Activated CD4-positive, alpha-beta T cell treated with anti-CD3 and anti-CD28 coated beads, Interleukin-2, amount 10 ng/mL, durations not matched to agents 24 days and 14 days (primary cell): ENCODE measurements at regions not wholly inside any gene's neighbourhood (a gene's known extent, or its start where the extent isn't known, plus 50 kb on each side); places are given as distances from the start of the nearest gene placed in this dataset.
"Not testable (repeated sequence)": the region's sequence is repeated elsewhere in the genome, so short reads cannot be mapped to it uniquely, and the experiment has no call there.

Source experiments
- DNase-seq: peaks from one replicate; pipeline ENCODE4 v3.0.0; 2022
- H3K27ac Mint-ChIP-seq: one replicate; pipeline ENCODE4 v1.8.0; 2022; ENCODE audit warnings: mild to moderate bottlenecking, mixed read lengths
- H3K27me3 Mint-ChIP-seq: one replicate; pipeline ENCODE4 v1.8.0; 2022; ENCODE audit warnings: mixed read lengths
- H3K36me3 Mint-ChIP-seq: one replicate; pipeline ENCODE4 v1.8.0; 2022; ENCODE audit warnings: low read depth, mild to moderate bottlenecking, mixed read lengths
- H3K4me1 Mint-ChIP-seq: one replicate; pipeline ENCODE4 v1.8.0; 2021; ENCODE audit warnings: mixed read lengths
- H3K4me3 Mint-ChIP-seq: one replicate; pipeline ENCODE4 v1.8.0; 2022; ENCODE audit warnings: mild to moderate bottlenecking, moderate library complexity, mixed read lengths
- H3K9me3 Mint-ChIP-seq: one replicate; pipeline ENCODE4 v1.8.0; 2021; ENCODE audit warnings: mixed read lengths
- intact Hi-C: fragments of 100-400 bp; cut with micrococcal nuclease; formaldehyde crosslinking; loops from one replicate; pipeline ENCODE4 v1.15.1; 2023

- Mint-ChIP-seq H3K27ac (no peak overlapping the region), H3K9me3 (no peaks in the 10 kb centered on the region), H3K4me1 (no peaks in the 10 kb centered on the region), H3K4me3 (no peak overlapping the region), H3K36me3 (no peaks in the 10 kb centered on the region), H3K27me3 (no peaks in the 10 kb centered on the region)
- intact Hi-C loops, result no loop called here
- no peak for DNase-seq
Measured at GRCh38 chr9:115328228-115328627, 210.3 kb upstream of the TNC start.

DNA sequence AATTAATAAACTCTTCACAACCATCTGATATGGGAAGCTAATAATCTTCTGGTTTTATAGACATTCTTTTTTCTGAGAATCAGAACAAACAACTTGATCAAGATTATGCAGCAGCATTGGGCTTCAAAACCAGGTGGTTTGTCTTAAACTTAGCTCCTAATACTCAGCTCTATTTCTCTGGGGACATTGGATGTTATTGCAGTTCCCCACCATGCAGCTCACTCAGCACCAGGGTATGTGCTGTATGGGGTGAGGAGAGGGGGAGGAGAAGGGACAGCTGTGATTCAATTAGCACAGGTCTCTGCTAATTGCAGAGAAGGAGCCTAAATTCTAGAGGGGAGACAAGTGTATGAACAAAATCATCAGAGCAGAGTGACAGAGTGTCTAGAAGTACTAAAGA lies 210.7 kb upstream of the TNC start:
- no peak for DNase-seq
- H3K27me3 Mint-ChIP-seq, result no peaks in the 10 kb centered on the region
- H3K4me3 Mint-ChIP-seq, result no peak overlapping the region
- H3K9me3 Mint-ChIP-seq, result no peaks in the 10 kb centered on the region
- intact Hi-C loops, result no loop called here
- H3K27ac Mint-ChIP-seq, result no peak overlapping the region
- no peaks in the 10 kb centered on the region for H3K36me3 Mint-ChIP-seq
- no peaks in the 10 kb centered on the region for H3K4me1 Mint-ChIP-seq

DNA sequence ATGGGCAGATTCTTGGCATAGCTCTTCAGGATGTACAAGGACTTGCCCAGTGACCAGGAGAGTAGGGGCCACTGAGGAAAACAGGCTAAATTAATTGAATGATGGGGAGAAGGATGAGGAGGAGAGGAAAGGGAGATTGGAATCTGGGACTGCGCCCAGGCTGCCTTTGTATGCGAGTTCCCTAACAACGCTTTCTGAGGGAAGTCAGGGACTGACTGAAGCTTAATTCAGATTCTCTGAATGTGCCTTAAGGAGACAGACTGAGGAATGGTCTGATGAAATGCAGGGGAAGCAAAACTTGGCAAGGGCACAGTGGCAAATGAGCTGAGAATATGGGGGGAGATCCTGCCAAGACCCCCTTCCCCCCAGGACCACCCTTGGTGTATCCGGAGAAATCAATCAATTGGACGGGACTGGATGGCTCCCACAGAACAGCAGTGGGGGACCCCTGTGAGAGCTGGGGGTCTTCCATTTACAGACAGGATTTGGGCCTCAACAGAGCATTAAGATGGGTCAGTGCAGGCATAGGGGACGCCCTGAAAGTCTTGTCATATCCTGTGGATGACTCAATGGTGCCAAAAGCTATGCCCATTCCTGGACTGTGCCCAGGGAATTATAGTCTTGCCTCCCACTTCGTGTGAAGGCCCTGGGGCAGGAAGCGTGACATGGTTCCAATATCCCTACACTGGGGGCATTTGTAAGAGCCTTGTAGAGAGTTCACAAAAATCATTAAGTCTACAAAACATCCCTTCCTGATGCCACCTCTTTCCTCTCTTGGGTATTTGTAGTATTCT lies 215.5 kb upstream of the TNC start:
- DNase-seq, result no peak
- H3K9me3 Mint-ChIP-seq, result no peaks in the 10 kb centered on the region
- H3K27ac Mint-ChIP-seq, result no peak overlapping the region
- H3K4me3 Mint-ChIP-seq, result no peak overlapping the region
- H3K27me3 Mint-ChIP-seq, result no peaks in the 10 kb centered on the region
- no peaks in the 10 kb centered on the region for H3K36me3 Mint-ChIP-seq
- no peaks in the 10 kb centered on the region for H3K4me1 Mint-ChIP-seq
- intact Hi-C loops, result no loop called here

GRCh38 chr9:115335439-115335838 lies 217.5 kb upstream of the TNC start:
- Mint-ChIP-seq H3K27ac (no peak overlapping the region), H3K4me1 (no peaks in the 10 kb centered on the region), H3K4me3 (no peak overlapping the region), H3K36me3 (no peaks in the 10 kb centered on the region), H3K27me3 (peaks cover 2% of the 10 kb centered on the region), H3K9me3 (no peaks in the 10 kb centered on the region)
- intact Hi-C loops, result no loop called here
- no peak for DNase-seq

DNA sequence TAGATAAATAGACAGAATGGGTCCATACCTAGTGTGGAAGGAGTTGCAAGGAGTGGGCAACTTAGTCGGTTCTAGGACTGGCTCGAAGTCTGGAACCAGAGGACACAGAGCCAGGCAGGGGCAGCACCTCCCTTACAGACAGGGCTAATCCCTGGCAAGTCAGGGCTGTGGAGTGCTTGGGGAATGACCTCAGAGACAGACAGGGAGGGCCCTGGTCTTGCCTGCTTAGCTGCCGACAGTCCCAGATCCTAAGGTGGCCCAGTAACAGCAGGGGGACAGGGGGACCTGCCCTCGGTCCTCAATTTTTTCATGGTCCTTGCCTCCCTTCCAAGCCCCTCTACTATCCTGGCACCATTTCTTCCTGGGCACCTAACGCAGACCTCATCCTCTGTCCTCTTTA lies 222.4 kb upstream of the TNC start:
- H3K4me3 Mint-ChIP-seq, result no peak overlapping the region
- intact Hi-C loops, result no loop called here
- no peaks in the 10 kb centered on the region for H3K4me1 Mint-ChIP-seq

DNA sequence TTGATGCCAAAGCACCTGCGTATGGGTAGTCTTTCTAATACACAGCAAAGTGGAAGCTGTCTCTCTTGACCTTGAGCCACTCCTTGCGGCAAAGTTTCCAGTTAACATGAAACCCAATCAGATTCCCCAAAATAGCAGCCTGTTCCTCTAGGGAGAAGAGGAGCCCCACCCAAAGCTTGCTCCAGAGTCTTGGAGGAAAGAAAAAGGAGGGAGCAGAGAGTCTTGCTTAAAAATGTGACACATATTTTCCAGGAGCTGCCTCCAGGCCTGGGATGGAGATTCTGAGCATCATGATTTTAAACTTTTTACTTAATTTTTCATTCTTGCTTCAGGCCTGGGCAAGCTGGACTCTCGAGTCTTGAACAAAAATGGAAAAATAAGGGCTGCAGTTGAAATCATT lies 223.5 kb upstream of the TNC start:
- Mint-ChIP-seq H3K4me3 (no peak overlapping the region), H3K9me3 (no peaks in the 10 kb centered on the region), H3K36me3 (no peaks in the 10 kb centered on the region), H3K27ac (no peak overlapping the region), H3K27me3 (peaks cover 3% of the 10 kb centered on the region), H3K4me1 (no peaks in the 10 kb centered on the region)
- intact Hi-C loops, result no loop called here
- no peak for DNase-seq

More for the DNA sequence above, 222.4 kb upstream of the TNC start:
- no peak for DNase-seq
- Mint-ChIP-seq H3K27me3 (peaks cover 3% of the 10 kb centered on the region), H3K36me3 (no peaks in the 10 kb centered on the region), H3K9me3 (no peaks in the 10 kb centered on the region), H3K27ac (no peak overlapping the region)

DNA sequence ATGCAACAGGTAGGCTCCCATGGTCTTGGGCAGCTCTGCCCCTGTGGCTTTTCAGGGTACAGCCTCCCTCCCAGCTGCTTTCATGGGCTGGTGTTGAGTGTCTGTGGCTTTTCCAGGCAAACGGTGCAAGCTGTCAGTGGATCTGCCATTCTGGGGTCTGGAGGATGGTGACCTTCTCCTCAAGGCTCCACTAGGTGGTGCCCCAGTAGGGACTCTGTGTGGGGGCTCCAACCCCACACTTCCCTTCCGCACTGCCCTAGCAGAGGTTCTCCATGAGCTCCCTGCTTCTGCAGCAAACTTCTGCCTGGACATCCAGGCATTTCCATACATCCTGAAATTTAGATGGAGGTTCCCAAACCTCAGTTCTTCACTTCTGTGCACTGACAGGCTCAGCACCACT lies 229.8 kb upstream of the TNC start:
- H3K27ac Mint-ChIP-seq, H3K36me3 Mint-ChIP-seq, DNase-seq, H3K9me3 Mint-ChIP-seq, intact Hi-C loops, H3K4me1 Mint-ChIP-seq, H3K4me3 Mint-ChIP-seq, H3K27me3 Mint-ChIP-seq: not testable (repeated sequence)

DNA sequence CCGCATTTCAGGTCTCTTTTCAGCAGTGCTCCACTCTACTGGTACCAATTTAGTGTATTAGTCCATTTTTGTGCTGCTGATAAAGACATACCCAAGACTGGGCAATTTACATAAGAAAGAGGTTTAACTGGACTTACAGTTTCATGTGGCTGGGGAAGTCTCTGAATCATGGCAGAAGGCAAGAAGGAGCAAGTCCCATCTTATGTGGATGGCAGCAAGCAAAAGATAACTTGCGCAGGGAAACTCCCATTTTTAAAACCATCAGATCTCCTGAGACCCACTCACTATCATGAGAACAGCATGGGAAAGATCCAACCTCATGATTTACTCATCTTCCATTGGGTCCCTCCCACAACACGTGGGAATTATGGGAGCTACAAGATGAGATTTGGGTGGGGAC lies 231.0 kb upstream of the TNC start:
- intact Hi-C loops, H3K27ac Mint-ChIP-seq, H3K27me3 Mint-ChIP-seq, H3K9me3 Mint-ChIP-seq, DNase-seq, H3K4me1 Mint-ChIP-seq, H3K4me3 Mint-ChIP-seq, H3K36me3 Mint-ChIP-seq: not testable (repeated sequence)

- no peak for DNase-seq
- Mint-ChIP-seq H3K9me3 (no peaks in the 10 kb centered on the region), H3K4me3 (no peak overlapping the region), H3K27me3 (no peaks in the 10 kb centered on the region), H3K36me3 (no peaks in the 10 kb centered on the region), H3K4me1 (no peaks in the 10 kb centered on the region), H3K27ac (no peak overlapping the region)
- intact Hi-C loops, result no loop called here
Measured at GRCh38 chr9:115349542-115349941, 231.6 kb upstream of the TNC start.

DNA sequence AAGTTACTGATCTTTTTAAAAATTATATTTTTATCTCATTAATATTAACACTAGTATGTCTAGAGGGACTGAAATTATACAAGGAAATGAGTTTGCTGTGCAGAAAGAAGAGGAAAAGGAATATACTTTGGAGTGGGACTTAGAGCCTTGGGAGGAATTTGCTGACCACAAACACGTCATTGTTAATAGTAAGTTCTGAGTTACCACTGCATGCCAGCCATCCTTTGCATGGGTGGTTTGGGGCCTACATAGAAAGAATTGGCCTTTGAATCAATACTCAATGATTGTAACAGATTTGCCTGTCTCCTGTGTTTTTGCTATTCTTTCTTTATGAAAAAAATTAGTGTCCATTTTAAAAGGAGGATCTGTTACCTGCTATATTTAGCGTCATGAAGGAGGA lies 232.6 kb upstream of the TNC start:
- no peaks in the 10 kb centered on the region for H3K27me3 Mint-ChIP-seq
- no peak overlapping the region for H3K4me3 Mint-ChIP-seq
- H3K9me3 Mint-ChIP-seq, result no peaks in the 10 kb centered on the region
- intact Hi-C loops, result no loop called here
- no peak overlapping the region for H3K27ac Mint-ChIP-seq
- no peaks in the 10 kb centered on the region for H3K4me1 Mint-ChIP-seq
- DNase-seq, result no peak
- H3K36me3 Mint-ChIP-seq, result no peaks in the 10 kb centered on the region

DNA sequence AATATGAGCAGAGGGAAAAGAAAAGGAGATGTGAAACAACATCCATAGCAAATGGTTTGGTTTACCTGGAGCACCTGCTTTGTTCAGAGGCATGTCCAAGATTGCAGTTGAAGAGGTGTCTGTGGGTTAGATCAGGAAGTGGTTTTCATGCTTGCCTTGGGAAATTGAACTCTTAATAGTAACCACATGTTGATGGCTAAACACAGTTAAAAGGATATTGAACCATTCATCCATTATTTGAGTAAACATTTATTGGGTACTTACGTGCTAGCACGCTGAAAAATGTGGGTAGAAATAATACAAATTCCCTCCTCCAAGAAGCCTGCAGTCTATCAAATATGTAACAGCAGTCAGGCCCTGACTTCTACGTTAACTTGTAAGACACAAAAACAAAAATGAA lies 235.7 kb upstream of the TNC start:
- H3K9me3 Mint-ChIP-seq, result no peaks in the 10 kb centered on the region
- H3K27me3 Mint-ChIP-seq, result no peaks in the 10 kb centered on the region
- DNase-seq, result no peak
- H3K27ac Mint-ChIP-seq, result no peak overlapping the region
- H3K4me1 Mint-ChIP-seq, result no peaks in the 10 kb centered on the region
- intact Hi-C loops, result loop anchor here (1.0 kb wide), 1 partner anchor 40 kb away; no protein-coding TSS in a partner anchor
- no peak overlapping the region for H3K4me3 Mint-ChIP-seq
- H3K36me3 Mint-ChIP-seq, result no peaks in the 10 kb centered on the region

- no peaks in the 10 kb centered on the region for H3K4me1 Mint-ChIP-seq
- H3K4me3 Mint-ChIP-seq, result no peak overlapping the region
- no peaks in the 10 kb centered on the region for H3K9me3 Mint-ChIP-seq
- intact Hi-C loops, result no loop called here
- no peak overlapping the region for H3K27ac Mint-ChIP-seq
- no peak for DNase-seq
- no peaks in the 10 kb centered on the region for H3K36me3 Mint-ChIP-seq
- no peaks in the 10 kb centered on the region for H3K27me3 Mint-ChIP-seq
Measured at GRCh38 chr9:115357821-115358220, 239.9 kb upstream of the TNC start.

- H3K36me3 Mint-ChIP-seq, result no peaks in the 10 kb centered on the region
- H3K4me1 Mint-ChIP-seq, result no peaks in the 10 kb centered on the region
- no peaks in the 10 kb centered on the region for H3K27me3 Mint-ChIP-seq
- no peak overlapping the region for H3K4me3 Mint-ChIP-seq
- no peaks in the 10 kb centered on the region for H3K9me3 Mint-ChIP-seq
- no peak overlapping the region for H3K27ac Mint-ChIP-seq
- DNase-seq, result no peak
- intact Hi-C loops, result no loop called here
Measured at GRCh38 chr9:115359017-115359780, 241.2 kb upstream of the TNC start.

DNA sequence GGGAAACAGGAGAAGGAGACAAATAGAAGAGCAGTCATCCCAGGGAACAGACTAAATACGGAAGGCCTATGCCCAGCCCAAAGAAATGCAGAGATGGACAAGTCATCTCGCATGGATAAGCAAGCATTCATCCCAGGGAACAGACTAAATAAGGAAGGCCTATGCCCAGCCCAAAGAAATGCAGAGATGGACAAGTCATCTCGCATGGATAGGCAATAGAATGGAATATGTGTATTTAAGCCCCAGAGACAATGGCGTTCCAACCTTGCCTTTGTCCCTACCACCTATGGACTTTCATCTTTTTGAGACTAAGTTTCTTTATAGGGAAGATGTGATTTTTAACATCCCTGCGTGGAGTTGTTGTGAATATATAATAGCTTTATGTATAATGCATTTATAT lies 242.2 kb upstream of the TNC start:
- Mint-ChIP-seq H3K9me3 (no peaks in the 10 kb centered on the region), H3K27me3 (no peaks in the 10 kb centered on the region), H3K27ac (no peak overlapping the region), H3K36me3 (no peaks in the 10 kb centered on the region), H3K4me3 (no peak overlapping the region), H3K4me1 (no peaks in the 10 kb centered on the region)
- DNase-seq, result no peak
- intact Hi-C loops, result no loop called here
